B cell (primary cell): ENCODE measurements at regions not wholly inside any gene's neighbourhood (a gene's known extent, or its start where the extent isn't known, plus 50 kb on each side); places are given as distances from the start of the nearest gene placed in this dataset.

ENCODE experiments used
- ATAC-seq: fragments of 200-7000 bp; cut with Tn5 transposase; one replicate; pipeline ENCODE4 v1.10.0; 2021; ENCODE audit warnings: low read depth, mild to moderate bottlenecking, moderate number of reproducible peaks, moderate library complexity
- CTCF ChIA-PET: fragments of 350-600 bp; sonication (Branson Sonifier 250); formaldehyde crosslinking; loops from one replicate; lab custom pipeline; 2021; ENCODE audit warnings: antibody characterized with exemption, inconsistent platforms; lab: Charles Lee
- POLR2A ChIA-PET: fragments of 350-600 bp; sonication (Branson Sonifier 250); formaldehyde crosslinking; loops from one replicate; lab custom pipeline; 2021; ENCODE audit warnings: antibody characterized with exemption; lab: Charles Lee
- DNase-seq: peaks from one replicate; pipeline ENCODE4 v3.0.0; 2013
- H2AFZ ChIP-seq: 2 replicates; pipeline ENCODE4 v1.6.1; 2012; ENCODE audit warnings: mild to moderate bottlenecking, low read depth, low read length; ENCODE audit not compliant: insufficient read depth, poor library complexity, severe bottlenecking
- H3K27ac ChIP-seq, 2 donors: 1 replicate in 1 of 2; 2 replicates in 1 of 2; pipeline ENCODE4 v1.5.1; 2012 to 2013; ENCODE audit warnings: low read length in 2 of 2, mild to moderate bottlenecking in 2 of 2, moderate library complexity in 1 of 2
- H3K27me3 ChIP-seq, 4 experiments: fragments of 200-600 bp in 1 of 4; sonication (generic) in 1 of 4; replicated peaks in 1 of 4; 1 replicate in 2 of 4; 2 replicates in 2 of 4; pipeline versions ENCODE4 v1.6.1 to v1.7.0; 2013 to 2016; ENCODE audit warnings: low read length in 3 of 4, mild to moderate bottlenecking in 2 of 4, mixed read lengths in 1 of 4, moderate library complexity in 1 of 4; ENCODE audit not compliant: insufficient read depth in 4 of 4, control insufficient read depth in 3 of 4; ENCODE audit errors: control extremely low read depth in 1 of 4
- H3K36me3 ChIP-seq, 2 experiments: replicated peaks in 1 of 2; 1 replicate in 1 of 2; 2 replicates in 1 of 2; pipeline versions ENCODE4 v1.6.1 to v1.7.1; 2013; ENCODE audit warnings: low read length in 1 of 2; ENCODE audit not compliant: insufficient read depth in 2 of 2, control insufficient read depth in 1 of 2; ENCODE audit errors: control extremely low read depth in 1 of 2, extremely low read depth in 1 of 2
- H3K4me1 ChIP-seq, 2 donors: fragments of 200-600 bp in 1 of 2; sonication (generic) in 1 of 2; 1 replicate in 1 of 2; 2 replicates in 1 of 2; pipeline versions ENCODE4 v1.5.1 to v1.6.1; 2013 to 2017; ENCODE audit warnings: low read length in 2 of 2; ENCODE audit not compliant: control insufficient read depth in 2 of 2, insufficient read depth in 2 of 2
- H3K4me2 ChIP-seq: replicated peaks from 2 replicates; pipeline ENCODE3; 2012; ENCODE audit warnings: mild to moderate bottlenecking, low read depth, low read length; ENCODE audit not compliant: poor library complexity, severe bottlenecking
- H3K4me3 ChIP-seq, 5 experiments: fragments of 200-600 bp in 1 of 5; sonication (generic) in 1 of 5; 1 replicate in 3 of 5; 2 replicates in 2 of 5; pipeline versions ENCODE4 v1.5.1 to v1.7.0; 2011 to 2016; ENCODE audit warnings: low read length in 4 of 5, mild to moderate bottlenecking in 4 of 5, low read depth in 2 of 5, control low read depth in 1 of 5, moderate library complexity in 1 of 5; ENCODE audit not compliant: insufficient read depth in 1 of 5; ENCODE audit errors: control extremely low read depth in 1 of 5, extremely low read depth in 1 of 5
- H3K79me2 ChIP-seq: fragments of 200-600 bp; sonication (generic); one replicate; pipeline ENCODE4 v1.6.0; 2016; ENCODE audit warnings: low read length; ENCODE audit not compliant: control insufficient read depth, insufficient read depth
- H3K9ac ChIP-seq: fragments of 200-600 bp; sonication (generic); 2 replicates; pipeline ENCODE4 v1.6.1; 2017; ENCODE audit warnings: mild to moderate bottlenecking, low read length, moderate library complexity
- H3K9me3 ChIP-seq, 3 donors: one replicate each; pipeline versions ENCODE4 v1.6.1 to v1.7.1; 2013; ENCODE audit warnings: low read length in 2 of 3; ENCODE audit not compliant: control insufficient read depth in 2 of 3, insufficient read depth in 1 of 3; ENCODE audit errors: control extremely low read depth in 1 of 3
- H4K20me1 ChIP-seq: 2 replicates; pipeline ENCODE4 v1.6.0; 2012; ENCODE audit warnings: mild to moderate bottlenecking, low read length; ENCODE audit not compliant: insufficient read depth, control insufficient read depth, poor library complexity, severe bottlenecking
- H3K27ac Mint-ChIP-seq: one replicate; pipeline ENCODE4 v1.8.0; 2021; ENCODE audit warnings: mixed read lengths
- H3K27me3 Mint-ChIP-seq: one replicate; pipeline ENCODE4 v1.8.0; 2021; ENCODE audit warnings: mixed read lengths
- H3K4me1 Mint-ChIP-seq: one replicate; pipeline ENCODE4 v1.8.0; 2021; ENCODE audit warnings: mixed read lengths
- H3K4me3 Mint-ChIP-seq: one replicate; pipeline ENCODE4 v1.8.0; 2021; ENCODE audit warnings: mixed read lengths
- H3K9me3 Mint-ChIP-seq: one replicate; pipeline ENCODE4 v1.8.0; 2022; ENCODE audit warnings: mixed read lengths; ENCODE audit not compliant: insufficient read depth
- CTCF ChIP-seq: fragments of 200-600 bp; IDR thresholded peaks from one replicate; pipeline ENCODE4 v1.8.0; 2022; ENCODE audit warnings: antibody characterized with exemption, mild to moderate bottlenecking
- EZH2 ChIP-seq: IDR thresholded peaks from 2 replicates; pipeline ENCODE4 v1.6.1; 2012; ENCODE audit warnings: borderline replicate concordance, low read depth, mild to moderate bottlenecking, moderate library complexity, low read length; ENCODE audit not compliant: insufficient read depth, poor library complexity, severe bottlenecking
- WGBS: methylation state at CpG from one replicate; pipeline ENCODE4 v1.1.5; 2013; ENCODE audit warnings: missing lambda C conversion rate; ENCODE audit not compliant: insufficient coverage; 5-methylcytosine and 5-hydroxymethylcytosine counted together
- intact Hi-C: fragments of 100-400 bp; cut with micrococcal nuclease; formaldehyde crosslinking; loops from one replicate; pipeline ENCODE4 v1.10.0; 2022

- CTCF ChIA-PET = interaction anchor here (1.1 kb wide), 1 partner anchor 18 kb away, joined by 3 read pairs; no protein-coding TSS in a partner anchor
- Histone ChIP-seq H2AFZ (no peak overlapping the region), H3K9ac (no peak overlapping the region), H3K79me2 (no peaks in the 10 kb centered on the region), H4K20me1 (no peaks in the 10 kb centered on the region), H3K27me3 (no peaks in the 10 kb centered on the region), H3K9me3 (peaks cover 0 to 3% (median 0%) of the 10 kb centered on the region in 3 donors), H3K4me1 (no peaks in the 10 kb centered on the region), H3K4me2 (no peak overlapping the region), H3K36me3 (no peaks in the 10 kb centered on the region), H3K27ac (no peak overlapping the region), H3K4me3 (no peak overlapping the region)
- POLR2A ChIA-PET = no interaction called here
- Mint-ChIP-seq H3K4me3 (no peak overlapping the region), H3K27me3 (peaks cover 7% of the 10 kb centered on the region), H3K9me3 (no peaks in the 10 kb centered on the region), H3K27ac (no peak overlapping the region), H3K4me1 (no peaks in the 10 kb centered on the region)
- no CpG with 5 or more reads among the region's 1 CpG for WGBS
- TF ChIP-seq CTCF (no peak), EZH2 (no peak)
- intact Hi-C loops = no loop called here
- DNase-seq (no peak), ATAC-seq (no peak)
Observed at GRCh38 chr6:119760046-119760445, 410.5 kb upstream of the MAN1A1 start.

GRCh38 chr6:119758385-119758784 is 408.8 kb upstream of the MAN1A1 start:
- no peak for TF ChIP-seq CTCF
- TF ChIP-seq EZH2 = no peak
- H3K27ac ChIP-seq = no peak overlapping the region
- H3K4me2 ChIP-seq = no peak overlapping the region
- H3K36me3 ChIP-seq = no peaks in the 10 kb centered on the region
- H3K9ac ChIP-seq = no peak overlapping the region
- H3K9me3 Mint-ChIP-seq = no peaks in the 10 kb centered on the region
- WGBS = 83% methylated on average over 3 of the region's 3 CpGs
- intact Hi-C loops = no loop called here
- no peak for ATAC-seq
- no peak overlapping the region for H3K27ac Mint-ChIP-seq
- ChIA-PET POLR2A (no interaction called here), CTCF (no interaction called here)
- no peak overlapping the region for H3K4me3 Mint-ChIP-seq
- H3K4me1 Mint-ChIP-seq = no peaks in the 10 kb centered on the region
- H3K4me3 ChIP-seq = no peak overlapping the region
- H3K27me3 Mint-ChIP-seq = peaks cover 11% of the 10 kb centered on the region
- no peaks in the 10 kb centered on the region for H3K79me2 ChIP-seq
- no peaks in the 10 kb centered on the region for H3K27me3 ChIP-seq
- H4K20me1 ChIP-seq = no peaks in the 10 kb centered on the region
- H3K9me3 ChIP-seq = peaks cover 0 to 3% (median 0%) of the 10 kb centered on the region in 3 donors
- no peaks in the 10 kb centered on the region for H3K4me1 ChIP-seq
- no peak for DNase-seq
- no peak overlapping the region for H2AFZ ChIP-seq
